DMS79 (cell line): ENCODE measurements at regions not wholly inside any gene's neighbourhood (a gene's known extent, or its start where the extent isn't known, plus 50 kb on each side); places are given as distances from the start of the nearest gene placed in this dataset.

Experiments used
- DNase-seq: peaks from one replicate; lab custom pipeline; 2025; lab: John Stamatoyannopoulos, UW

DNA sequence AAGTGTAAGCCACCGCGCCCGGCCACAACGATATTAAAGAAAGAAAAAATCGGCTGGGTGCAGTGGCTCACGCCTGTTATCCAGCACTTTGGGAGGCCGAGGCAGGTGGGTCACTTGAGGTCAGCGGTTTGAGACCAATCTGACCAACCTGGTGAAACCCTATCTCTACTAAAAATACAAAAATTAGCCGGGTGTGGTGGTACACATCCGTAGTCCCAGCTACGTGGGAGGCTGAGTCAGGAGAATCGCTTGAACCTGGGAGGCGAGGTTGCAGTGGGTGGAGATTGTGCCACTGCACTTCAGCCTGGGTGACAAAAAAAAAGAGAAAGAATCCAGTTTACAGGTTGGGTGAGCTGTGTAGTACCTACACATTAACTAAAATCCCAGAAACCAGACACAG, 99.9 kb upstream of the CACNA1A start:
- DNase-seq: no peak

DNA sequence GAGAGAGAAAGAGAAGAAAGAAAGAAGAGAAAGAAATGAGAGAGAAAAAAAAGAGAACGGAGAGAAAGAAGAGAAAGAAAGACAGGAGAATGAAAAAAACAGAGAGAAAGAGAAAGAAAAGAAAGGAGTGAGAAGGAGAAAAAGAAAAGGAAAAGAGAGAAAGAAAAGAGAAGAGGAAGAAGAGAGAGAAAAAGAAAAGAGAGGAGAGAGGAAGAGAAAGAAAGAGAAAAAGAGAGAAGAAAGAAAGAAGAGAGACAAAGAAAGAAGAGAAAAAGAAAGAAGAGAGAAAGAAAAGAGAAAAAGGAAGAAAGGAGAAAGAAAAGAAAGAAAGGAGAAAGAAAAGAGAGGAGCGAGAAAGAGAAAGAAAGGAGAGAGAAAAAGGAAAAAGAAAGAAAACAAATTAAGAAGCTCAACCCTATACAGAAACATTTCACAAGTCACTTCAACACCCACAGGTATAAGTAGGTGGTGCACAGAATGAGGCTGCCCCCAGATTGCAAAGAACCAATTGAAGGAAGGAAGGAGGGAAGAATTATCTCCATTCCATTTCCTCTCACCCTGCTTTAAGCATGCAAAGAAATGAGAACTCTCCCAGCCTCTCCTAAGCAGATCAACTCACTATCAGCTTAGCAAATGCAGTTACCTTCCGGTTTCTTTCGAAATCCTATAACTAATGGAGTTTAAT, 98.8 kb upstream of the CACNA1A start:
- no peak for DNase-seq

DNA sequence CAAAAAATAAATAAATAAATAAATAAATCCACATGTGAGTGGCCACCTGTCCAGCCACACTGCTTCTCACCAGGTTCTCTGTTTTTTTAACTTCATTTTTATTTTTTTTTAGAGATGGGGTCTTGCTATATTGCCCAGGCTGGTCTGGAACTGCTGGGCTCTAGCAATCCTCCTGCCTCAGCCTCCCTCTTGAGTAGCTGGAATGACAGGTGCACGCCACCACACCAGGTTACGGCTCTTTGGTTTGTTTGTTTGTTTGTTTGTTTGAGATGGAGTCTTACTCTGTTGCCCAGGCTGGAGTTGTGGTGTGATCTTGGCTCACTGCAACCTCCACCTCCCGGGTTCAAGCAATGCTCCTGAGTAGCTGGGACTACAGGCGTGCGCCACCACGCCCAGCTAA, 94.5 kb upstream of the CACNA1A start:
- DNase-seq: no peak

DNA sequence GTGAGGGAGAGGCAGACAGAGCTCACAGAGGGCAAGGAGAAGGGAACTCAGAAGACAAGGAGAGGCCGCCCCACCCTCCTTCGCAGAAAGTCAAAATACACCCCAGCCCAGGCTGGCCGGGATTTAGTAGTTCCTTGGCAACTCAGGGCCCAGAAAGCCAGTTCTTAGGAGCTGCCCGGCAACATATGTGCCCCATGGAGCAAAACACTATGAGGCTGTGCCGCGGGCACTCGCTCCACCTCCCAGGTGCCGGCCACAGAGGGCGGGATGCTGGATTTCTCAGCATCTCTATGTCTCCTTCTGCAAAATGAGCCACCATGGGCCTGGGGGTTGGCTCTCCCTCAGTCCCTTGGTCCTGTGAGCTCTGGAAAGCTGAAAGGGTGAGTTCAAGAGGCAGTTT, 93.8 kb upstream of the CACNA1A start:
- DNase-seq: no peak

DNA sequence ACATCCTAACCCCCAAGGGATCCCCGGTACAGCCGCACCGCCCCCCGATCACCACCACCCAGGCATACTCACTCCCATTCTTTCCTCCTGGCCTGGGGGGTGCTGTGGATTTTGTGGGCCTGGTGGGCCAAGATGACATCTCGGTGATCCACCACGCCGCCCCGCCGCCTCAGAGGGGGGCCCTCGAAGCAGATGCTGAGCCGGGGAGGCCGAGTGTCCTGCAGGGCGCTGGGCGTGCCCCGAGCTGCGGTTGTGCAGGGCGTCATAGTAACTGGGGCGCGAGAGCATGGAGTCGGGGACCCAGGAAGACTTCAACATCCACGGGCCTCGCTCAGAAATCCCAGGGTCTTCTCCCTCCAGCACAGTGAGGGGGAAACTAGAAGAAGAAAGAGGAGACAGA, 93.4 kb upstream of the CACNA1A start:
- DNase-seq: no peak

DNA sequence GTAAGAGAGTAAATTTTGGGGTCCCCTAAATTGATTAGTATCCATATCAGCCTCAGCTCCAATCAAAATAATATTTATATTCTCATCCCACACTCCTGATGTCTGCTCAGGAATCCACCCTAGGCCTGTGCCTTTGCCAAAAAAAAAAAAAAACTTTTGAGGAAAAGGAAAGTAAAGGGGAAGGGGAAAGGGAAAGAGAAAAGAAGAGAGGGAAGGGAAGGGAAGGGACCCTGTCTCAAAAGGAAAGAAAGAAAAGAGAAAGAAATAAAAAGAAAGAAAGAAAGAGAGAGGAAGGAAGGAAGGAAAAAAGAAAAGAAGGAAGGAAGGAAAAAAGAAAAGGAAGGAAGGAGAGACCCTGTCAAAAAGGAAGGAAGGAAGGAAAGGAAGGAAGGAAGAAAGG, 91.8 kb upstream of the CACNA1A start:
- DNase-seq: no peak

DNA sequence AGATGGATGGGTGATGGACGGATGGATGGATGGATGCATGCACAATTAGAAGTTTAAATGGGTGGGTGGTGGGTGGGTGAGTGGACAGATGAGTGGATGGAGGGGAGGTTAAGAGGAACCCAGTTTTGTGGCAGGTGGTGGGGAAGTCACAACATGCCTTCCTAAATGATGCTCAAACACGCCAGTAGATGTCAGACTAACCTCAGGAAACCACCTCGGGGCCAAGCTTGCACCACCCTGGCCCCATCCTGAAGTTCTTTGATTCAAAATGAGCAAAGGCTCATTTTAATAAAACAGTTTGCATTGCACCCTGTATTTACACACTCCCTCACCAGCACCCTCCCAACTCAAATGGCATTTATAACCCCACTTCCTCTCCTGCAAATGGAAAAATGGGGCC, 91.4 kb upstream of the CACNA1A start:
- DNase-seq: peak; percentile 27

DNA sequence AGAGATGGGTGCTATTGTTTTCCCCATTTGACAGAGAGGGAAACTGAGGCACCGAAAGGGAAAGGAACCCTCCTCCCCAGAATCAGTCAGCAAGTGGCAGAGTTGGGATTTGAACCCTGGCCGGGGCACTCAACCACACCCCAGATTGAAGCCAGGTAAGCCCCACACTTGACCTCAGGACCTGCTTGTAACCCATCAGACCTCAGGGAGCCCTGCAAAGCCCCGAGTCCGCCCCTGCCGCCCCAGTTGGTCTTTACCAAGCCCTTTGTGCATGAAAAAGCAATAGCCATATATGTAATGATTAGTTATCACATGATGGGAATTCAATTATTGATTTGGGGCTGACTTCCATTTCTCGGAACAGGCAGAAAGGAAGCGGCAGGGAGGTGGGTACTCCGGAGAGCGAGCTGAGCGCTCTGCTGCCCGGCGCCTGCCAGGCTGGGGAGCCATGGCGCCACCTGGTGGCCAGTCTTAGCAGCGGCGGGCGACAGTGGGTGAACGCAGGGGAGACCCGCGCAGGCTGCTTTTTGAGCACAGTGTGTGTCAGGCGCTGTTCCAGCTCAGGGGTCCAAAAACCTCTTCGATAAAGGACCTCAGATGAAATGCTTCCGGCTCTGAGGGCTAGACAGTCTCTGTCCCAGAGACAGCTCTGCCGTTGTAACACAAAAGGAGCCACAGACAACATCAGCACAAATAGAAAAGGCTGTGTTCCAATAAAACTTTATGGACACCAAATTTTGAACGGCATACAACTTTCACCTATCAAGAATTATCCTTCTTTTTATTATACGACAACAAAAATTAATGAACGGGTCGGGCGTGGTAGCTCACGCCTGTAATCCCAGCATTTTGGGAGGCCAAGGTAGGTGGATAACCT, 82.9 kb upstream of the CACNA1A start:
- DNase-seq: no peak

DNA sequence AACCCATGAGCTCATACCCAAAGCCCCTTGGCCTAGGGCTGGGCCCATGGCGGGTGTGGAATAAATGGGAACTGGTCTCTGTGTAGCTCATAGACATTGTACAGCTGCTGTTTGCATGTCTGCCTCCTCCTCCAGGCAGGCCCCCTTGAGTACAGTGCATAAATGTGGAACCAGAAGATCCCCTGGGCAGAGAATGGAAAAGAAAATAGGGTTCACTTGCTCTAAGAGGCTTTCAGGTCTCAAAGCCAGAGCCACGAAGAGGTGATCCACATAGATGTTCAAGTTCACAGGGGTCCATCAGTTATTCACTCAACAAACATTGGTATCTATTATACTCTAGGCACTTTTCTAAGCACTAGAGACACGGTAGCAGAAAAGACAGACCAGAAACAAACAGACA, 79.2 kb upstream of the CACNA1A start:
- no peak for DNase-seq

DNA sequence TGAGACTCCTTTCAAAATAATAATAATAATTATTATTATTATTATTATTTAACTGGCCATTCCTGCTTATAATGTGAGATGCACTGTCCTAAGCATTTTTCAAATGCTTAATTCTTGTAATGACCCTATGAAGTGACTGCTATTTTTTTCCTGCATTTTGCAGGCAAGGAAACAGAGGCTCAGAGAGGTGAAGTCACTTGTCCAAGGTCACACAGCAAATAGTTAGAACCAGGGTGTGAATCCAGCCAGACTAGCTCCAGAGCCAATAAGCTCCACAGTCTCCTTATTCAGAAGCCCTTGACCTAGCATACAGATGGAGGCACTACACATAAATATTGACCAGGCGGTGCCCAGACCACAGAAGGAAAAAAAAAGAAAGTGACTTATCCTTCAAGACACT, 77.5 kb upstream of the CACNA1A start:
- no peak for DNase-seq

DNA sequence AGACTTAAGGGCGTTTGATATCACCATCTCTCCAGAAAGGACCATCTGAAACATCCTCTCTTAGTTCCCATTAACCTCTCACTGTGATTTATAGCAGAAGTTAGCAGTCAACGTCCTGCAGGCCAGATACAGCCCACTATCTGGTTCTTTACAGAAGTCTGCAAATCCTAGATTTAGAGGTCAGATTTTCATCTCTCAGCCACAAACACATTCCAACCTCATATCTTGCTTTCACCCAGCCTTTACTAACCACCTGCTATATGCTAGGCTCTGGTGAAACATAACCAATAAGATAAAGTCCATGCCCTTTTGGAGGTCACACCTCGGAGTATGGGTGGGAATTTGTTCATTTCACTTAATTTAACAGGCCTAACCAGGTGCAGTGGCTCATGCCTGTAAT, 76.8 kb upstream of the CACNA1A start:
- DNase-seq: no peak

DNA sequence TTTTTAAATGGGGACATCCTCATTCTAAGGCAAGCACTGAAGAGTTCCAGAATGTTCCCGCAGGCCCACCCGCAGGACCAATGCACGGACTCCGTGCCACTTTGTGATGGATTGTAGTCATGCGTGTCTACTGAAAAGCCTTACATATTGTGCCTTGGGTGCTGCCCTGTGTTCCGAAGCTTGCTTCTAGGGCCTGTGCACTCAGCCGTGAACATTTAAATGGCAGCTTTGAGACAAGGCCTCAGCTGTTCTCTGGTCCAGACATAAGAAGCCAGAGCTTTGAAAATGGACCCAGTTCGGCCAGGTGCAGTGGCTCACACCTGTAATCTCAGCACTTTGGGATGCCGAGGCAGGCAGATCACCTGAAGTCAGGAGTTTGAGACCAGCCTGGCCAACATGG, 75.3 kb upstream of the CACNA1A start:
- no peak for DNase-seq

DNA sequence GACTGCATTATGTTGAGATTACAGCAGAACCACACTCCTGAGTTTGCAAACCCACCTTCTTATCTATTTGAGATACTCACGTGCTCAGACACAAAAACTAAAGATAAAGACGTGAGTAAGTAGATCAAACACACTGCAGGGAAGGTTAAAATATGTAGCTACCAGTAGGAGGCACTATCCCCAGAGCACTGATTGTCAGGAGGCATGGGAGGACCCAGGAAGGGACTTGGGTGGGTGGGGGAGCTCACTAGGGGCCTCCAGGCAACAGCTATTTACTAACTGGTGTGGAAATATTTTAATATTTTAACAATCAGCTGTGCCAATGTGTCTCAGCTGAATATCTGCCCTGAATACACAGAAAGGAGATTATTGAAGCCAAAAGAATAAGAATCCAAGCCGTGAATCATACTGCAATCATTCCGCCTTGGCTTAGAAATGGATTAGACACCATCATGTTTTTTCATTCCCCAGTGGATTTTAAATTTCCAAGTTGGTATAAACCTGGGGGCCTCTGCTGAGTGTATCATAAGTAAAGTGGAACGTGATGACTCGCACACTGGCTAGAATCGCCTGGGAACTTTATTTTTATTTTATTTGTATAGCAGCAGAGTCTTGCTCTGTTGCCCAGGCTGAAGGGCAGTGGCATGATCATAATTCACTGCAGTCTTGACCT, 73.2 kb upstream of the CACNA1A start:
- DNase-seq: no peak

DNA sequence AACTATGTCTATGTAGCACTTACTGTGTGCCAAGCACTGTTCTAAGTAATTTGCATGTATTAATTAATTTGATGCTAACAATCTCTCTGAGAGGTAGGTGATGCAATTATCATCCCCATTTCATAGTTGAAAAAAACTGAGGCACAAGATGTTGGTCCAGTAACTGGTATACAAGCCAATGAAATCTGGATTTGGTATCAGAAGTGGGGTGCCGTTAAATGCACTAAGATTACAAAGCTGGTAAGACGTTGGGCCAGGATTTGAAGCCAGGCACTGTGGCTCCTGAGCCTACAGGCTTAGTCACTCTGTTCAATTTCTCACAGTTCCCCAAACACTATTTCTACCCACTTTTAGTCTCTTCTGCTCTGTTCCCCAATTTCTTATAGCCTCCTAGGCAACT, 70.4 kb upstream of the CACNA1A start:
- DNase-seq: no peak

DNA sequence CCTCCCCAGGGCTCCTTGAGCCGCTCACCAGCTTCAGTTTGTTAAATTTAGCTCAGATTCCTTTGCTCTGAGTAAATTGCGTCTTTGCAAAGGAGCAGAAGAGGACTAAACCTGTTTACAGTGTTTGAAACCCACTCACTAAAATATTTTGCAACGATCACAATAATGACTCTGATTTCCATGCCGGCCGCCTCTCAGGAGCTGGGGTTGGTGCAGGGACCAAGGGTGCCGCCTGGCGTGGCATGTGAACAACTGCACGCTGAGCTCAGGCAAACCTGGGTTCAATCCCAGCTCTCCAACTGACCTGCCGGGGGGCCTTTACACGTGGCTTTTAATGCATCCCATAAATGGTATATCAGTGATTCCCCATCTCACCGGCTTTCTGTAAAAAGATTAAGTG, 68.7 kb upstream of the CACNA1A start:
- no peak for DNase-seq

DNA sequence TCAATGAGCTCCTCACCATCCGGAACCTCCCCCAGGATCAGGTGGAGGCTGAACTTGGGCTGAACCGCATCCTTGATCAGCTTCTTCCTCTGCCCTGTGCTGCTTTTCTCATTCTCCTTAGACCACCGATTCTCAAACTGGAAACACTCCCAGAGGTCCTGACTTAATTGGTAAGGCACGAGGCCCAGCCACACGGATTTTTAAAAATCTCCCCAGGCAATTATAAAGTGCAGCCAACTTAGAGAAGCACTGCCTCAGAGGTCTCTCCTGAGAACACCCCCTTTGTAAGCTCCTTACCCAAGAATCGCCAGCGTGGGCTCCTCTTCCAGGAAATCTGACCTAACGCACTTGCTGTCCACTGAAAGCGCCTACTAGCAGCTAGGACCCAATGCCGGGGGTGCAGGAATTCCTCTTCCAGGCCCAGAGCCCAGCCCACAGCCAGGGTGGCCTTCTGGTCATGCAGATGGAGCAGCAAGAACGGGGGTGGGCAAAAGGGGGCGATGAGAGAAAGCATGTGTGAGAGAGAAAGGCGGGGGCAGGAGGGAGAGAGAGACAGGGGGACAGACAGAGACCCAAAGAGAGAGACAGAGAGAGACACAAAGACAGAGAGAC, 66.9 kb upstream of the CACNA1A start:
- no peak for DNase-seq

DNA sequence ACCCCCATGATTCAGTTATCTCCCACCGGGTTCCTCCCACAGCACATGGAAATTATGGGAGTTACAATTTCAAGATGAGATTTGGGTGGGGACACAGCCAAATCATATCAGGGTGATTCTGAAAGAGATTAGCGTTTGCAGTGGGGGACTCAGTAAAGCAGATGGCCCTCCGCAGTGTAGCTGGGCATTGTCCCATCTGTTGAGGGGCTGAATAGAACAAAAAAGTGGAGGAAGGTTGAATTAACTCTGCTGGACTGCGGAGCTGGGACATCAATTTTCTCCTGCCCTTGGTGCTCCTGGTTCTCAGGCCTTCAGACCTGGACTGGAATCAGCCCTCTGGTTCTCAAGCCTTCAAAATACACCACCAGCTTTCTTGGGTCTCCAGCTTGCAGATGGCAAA, 55.2 kb upstream of the CACNA1A start:
- no peak for DNase-seq

DNA sequence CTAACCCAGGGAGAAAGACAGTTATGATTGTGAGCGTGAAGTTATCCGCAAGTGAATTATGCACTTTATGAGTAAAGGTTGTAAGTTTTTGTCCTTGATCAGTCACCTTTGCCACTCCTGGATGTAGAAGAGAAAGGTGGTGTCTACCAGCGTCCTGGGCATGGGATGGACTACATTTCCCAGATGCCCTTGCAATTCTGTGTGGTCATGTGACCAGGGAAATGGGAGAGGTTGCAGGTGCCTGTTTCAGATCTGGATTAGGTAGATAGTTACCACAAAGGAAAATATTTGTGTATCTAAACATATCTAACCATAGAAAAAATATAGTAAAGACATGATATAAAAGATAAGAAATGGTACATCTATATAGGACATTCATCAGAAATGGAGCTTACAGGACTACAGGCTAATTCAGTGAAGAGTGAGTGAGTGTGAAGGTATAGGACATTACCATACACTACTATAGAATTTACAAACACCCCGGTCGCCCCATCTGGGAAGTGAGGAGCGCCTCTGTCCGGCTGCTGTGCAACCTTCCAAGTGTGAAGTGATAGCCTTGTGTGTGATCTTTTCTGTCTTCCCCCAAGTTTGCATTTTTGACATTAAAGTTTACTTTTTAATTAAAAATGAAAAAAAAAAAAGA, 51.6 kb upstream of the CACNA1A start:
- no peak for DNase-seq

DNA sequence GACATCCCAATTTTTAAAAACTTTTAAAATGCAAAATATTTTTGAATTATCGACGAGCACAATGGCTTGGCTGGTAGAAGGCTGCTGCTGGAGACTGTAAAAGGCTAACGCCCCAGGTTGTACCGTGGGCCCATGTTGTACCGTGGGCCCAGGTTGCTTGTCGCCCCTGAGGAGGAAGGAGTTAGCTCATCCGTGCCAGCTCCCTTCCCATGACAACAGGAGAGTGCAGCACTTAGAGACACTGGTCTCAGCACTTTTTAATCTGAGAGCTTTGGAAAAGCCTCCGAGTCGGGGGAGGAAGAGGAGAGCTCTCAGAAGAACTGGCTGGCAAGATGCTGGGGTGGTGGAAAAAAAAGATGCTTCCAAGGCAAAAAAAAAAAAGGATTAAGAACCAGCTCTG, 50.3 kb upstream of the CACNA1A start:
- no peak for DNase-seq
